ENCODE measurements at regions not wholly inside any gene's neighbourhood (a gene's known extent, or its start where the extent isn't known, plus 50 kb on each side); places are given as distances from the start of the nearest gene placed in this dataset.

GRCh38 chr2:37441055-37441454 is 96.6 kb downstream of the QPCT start:
- Histone ChIP-seq H3K9me3 (ENCODE audit: control insufficient read depth, insufficient read depth, low read length) (no peaks in the 10 kb centered on the region), H3K4me1 (ENCODE audit: control insufficient read depth, insufficient read depth, low read length) (no peaks in the 10 kb centered on the region), H3K27ac (ENCODE audit: low read length) (no peak overlapping the region), H3K27me3 (ENCODE audit: control insufficient read depth, insufficient read depth, low read length) (peaks cover 9% of the 10 kb centered on the region), H3K36me3 (ENCODE audit: control insufficient read depth, insufficient read depth, low read length) (no peaks in the 10 kb centered on the region), H3K4me3 (ENCODE audit: low read length) (no peak overlapping the region)
- no peak for DNase-seq
- Mint-ChIP-seq H3K27me3 (ENCODE audit: low read depth in 2 of 2) (peaks cover 13 to 19% of the 10 kb centered on the region in 2 donors), H3K4me3 (no peak overlapping the region), H3K27ac (no peak overlapping the region), H3K36me3 (no peaks in the 10 kb centered on the region), H3K9me3 (no peaks in the 10 kb centered on the region), H3K4me1 (no peaks in the 10 kb centered on the region)
- intact Hi-C loops (cut with micrococcal nuclease) = no loop called here
- TF ChIP-seq CTCF (IDR thresholded peaks at IDR 0.05) = no peak
- ATAC-seq = no peak
- WGBS (ENCODE audit: insufficient coverage) = 89% methylated on average over 1 of the region's 1 CpG

- Histone ChIP-seq H3K27me3 (ENCODE audit: control insufficient read depth, insufficient read depth, low read length) (peaks cover 4% of the 10 kb centered on the region), H3K36me3 (ENCODE audit: control insufficient read depth, insufficient read depth, low read length) (no peaks in the 10 kb centered on the region), H3K9me3 (ENCODE audit: control insufficient read depth, insufficient read depth, low read length) (no peaks in the 10 kb centered on the region), H3K4me1 (ENCODE audit: control insufficient read depth, insufficient read depth, low read length) (no peaks in the 10 kb centered on the region), H3K27ac (ENCODE audit: low read length) (no peak overlapping the region), H3K4me3 (ENCODE audit: low read length) (no peak overlapping the region)
- no peak for TF ChIP-seq CTCF (IDR thresholded peaks at IDR 0.05)
- no peak overlapping the region for H3K27ac Mint-ChIP-seq
- no peaks in the 10 kb centered on the region for H3K36me3 Mint-ChIP-seq
- no peak for ATAC-seq
- intact Hi-C loops (cut with micrococcal nuclease) = no loop called here
- H3K9me3 Mint-ChIP-seq = no peaks in the 10 kb centered on the region
- 100% methylated on average over 1 of the region's 3 CpGs for WGBS (ENCODE audit: insufficient coverage)
- no peaks in the 10 kb centered on the region for H3K4me1 Mint-ChIP-seq
- peaks cover 6 to 23% of the 10 kb centered on the region in 2 donors for H3K27me3 Mint-ChIP-seq (ENCODE audit: low read depth in 2 of 2)
- no peak overlapping the region for H3K4me3 Mint-ChIP-seq
- DNase-seq = no peak
Observed at GRCh38 chr2:37443082-37443481, 98.7 kb downstream of the QPCT start.

- H3K27me3 ChIP-seq (ENCODE audit: control insufficient read depth, insufficient read depth, low read length) = peaks cover 4% of the 10 kb centered on the region
- 87% methylated on average over 3 of the region's 3 CpGs for WGBS (ENCODE audit: insufficient coverage)
- H3K36me3 ChIP-seq (ENCODE audit: control insufficient read depth, insufficient read depth, low read length) = no peaks in the 10 kb centered on the region
- no peaks in the 10 kb centered on the region for H3K9me3 ChIP-seq (ENCODE audit: control insufficient read depth, insufficient read depth, low read length)
- H3K36me3 Mint-ChIP-seq = no peaks in the 10 kb centered on the region
- no peak overlapping the region for H3K4me3 Mint-ChIP-seq
- intact Hi-C loops (cut with micrococcal nuclease) = no loop called here
- H3K4me3 ChIP-seq (ENCODE audit: low read length) = no peak overlapping the region
- DNase-seq (no peak), ATAC-seq (no peak)
- H3K4me1 ChIP-seq (ENCODE audit: control insufficient read depth, insufficient read depth, low read length) = no peaks in the 10 kb centered on the region
- H3K4me1 Mint-ChIP-seq = peaks cover 4 to 5% of the 10 kb centered on the region in 2 donors
- TF ChIP-seq CTCF (IDR thresholded peaks at IDR 0.05) = no peak
- peaks cover 2 to 15% of the 10 kb centered on the region in 2 donors for H3K27me3 Mint-ChIP-seq (ENCODE audit: low read depth in 2 of 2)
- no peak overlapping the region for H3K27ac Mint-ChIP-seq
- H3K27ac ChIP-seq (ENCODE audit: low read length) = no peak overlapping the region
- H3K9me3 Mint-ChIP-seq = no peaks in the 10 kb centered on the region
Observed at GRCh38 chr2:37447446-37447845, 103.0 kb downstream of the QPCT start.

- H3K4me1 Mint-ChIP-seq = peaks cover 13 to 14% of the 10 kb centered on the region in 2 donors
Observed at GRCh38 chr2:37448342-37449120, 104.1 kb downstream of the QPCT start.

More at GRCh38 chr2:37448342-37449120, 104.1 kb downstream of the QPCT start:
- WGBS (ENCODE audit: insufficient coverage) = 84% methylated on average over 1 of the region's 3 CpGs
- Mint-ChIP-seq H3K9me3 (peaks cover 3% of the 10 kb centered on the region in 2 donors), H3K27ac (no peak overlapping the region), H3K27me3 (ENCODE audit: low read depth in 2 of 2) (peaks cover under 1 to 11% of the 10 kb centered on the region in 2 donors), H3K36me3 (peaks cover 6% of the 10 kb centered on the region), H3K4me3 (no peak overlapping the region)
- Histone ChIP-seq H3K4me1 (ENCODE audit: control insufficient read depth, insufficient read depth, low read length) (peaks cover 6% of the 10 kb centered on the region), H3K9me3 (ENCODE audit: control insufficient read depth, insufficient read depth, low read length) (no peaks in the 10 kb centered on the region), H3K27ac (ENCODE audit: low read length) (no peak overlapping the region), H3K27me3 (ENCODE audit: control insufficient read depth, insufficient read depth, low read length) (peaks cover 4% of the 10 kb centered on the region), H3K4me3 (ENCODE audit: low read length) (no peak overlapping the region), H3K36me3 (ENCODE audit: control insufficient read depth, insufficient read depth, low read length) (no peaks in the 10 kb centered on the region)
- ATAC-seq (no peak), DNase-seq (no peak)
- intact Hi-C loops (cut with micrococcal nuclease) = no loop called here
- no peak for TF ChIP-seq CTCF (IDR thresholded peaks at IDR 0.05)
